Activated T-helper 17 cell treated with anti-CD3 and anti-CD28 coated beads, Interleukin-2, amount 50 U/mL, for 72 hours (primary cell): ENCODE measurements at regions not wholly inside any gene's neighbourhood (a gene's known extent, or its start where the extent isn't known, plus 50 kb on each side); places are given as distances from the start of the nearest gene placed in this dataset.
"Not testable (repeated sequence)": the region's sequence is repeated elsewhere in the genome, so short reads cannot be mapped to it uniquely, and the experiment has no call there.

ENCODE experiments used
- ATAC-seq: fragments of 150-1000 bp; cut with Tn5 transposase; replicated peaks from 2 replicates; pipeline ENCODE4 v1.10.0; 2021; ENCODE audit warnings: mild to moderate bottlenecking, moderate library complexity
- H3K27ac Mint-ChIP-seq: one replicate; pipeline ENCODE4 v1.8.0; 2022; ENCODE audit warnings: mixed read lengths
- H3K27me3 Mint-ChIP-seq: one replicate; pipeline ENCODE4 v1.8.0; 2022; ENCODE audit warnings: mixed read lengths
- H3K36me3 Mint-ChIP-seq: one replicate; pipeline ENCODE4 v1.8.0; 2022; ENCODE audit warnings: low read depth, mild to moderate bottlenecking, mixed read lengths
- H3K4me1 Mint-ChIP-seq: one replicate; pipeline ENCODE4 v1.8.0; 2022; ENCODE audit warnings: mixed read lengths
- H3K4me3 Mint-ChIP-seq: one replicate; pipeline ENCODE4 v1.8.0; 2022; ENCODE audit warnings: mild to moderate bottlenecking, mixed read lengths
- H3K9me3 Mint-ChIP-seq: one replicate; pipeline ENCODE4 v1.8.0; 2022; ENCODE audit warnings: mixed read lengths

- ATAC-seq, H3K4me1 Mint-ChIP-seq, H3K27ac Mint-ChIP-seq, H3K36me3 Mint-ChIP-seq, H3K4me3 Mint-ChIP-seq, H3K27me3 Mint-ChIP-seq: not testable (repeated sequence)
- peaks cover 10% of the 10 kb centered on the region for H3K9me3 Mint-ChIP-seq
Observed at GRCh38 chr5:174471528-174471927, 252.9 kb upstream of the MSX2 start.

- no peaks in the 10 kb centered on the region for H3K4me1 Mint-ChIP-seq
- no peak overlapping the region for H3K27ac Mint-ChIP-seq
- peaks cover 10% of the 10 kb centered on the region for H3K9me3 Mint-ChIP-seq
- H3K27me3 Mint-ChIP-seq = no peaks in the 10 kb centered on the region
- H3K36me3 Mint-ChIP-seq = no peaks in the 10 kb centered on the region
- no peak for ATAC-seq
- no peak overlapping the region for H3K4me3 Mint-ChIP-seq
Observed at GRCh38 chr5:174472956-174473355, 251.4 kb upstream of the MSX2 start.

- not testable (repeated sequence) for H3K4me3 Mint-ChIP-seq, H3K4me1 Mint-ChIP-seq, ATAC-seq, H3K36me3 Mint-ChIP-seq, H3K27ac Mint-ChIP-seq, H3K27me3 Mint-ChIP-seq
- H3K9me3 Mint-ChIP-seq = peaks cover 10% of the 10 kb centered on the region
Observed at GRCh38 chr5:174476001-174476400, 248.4 kb upstream of the MSX2 start.

- H3K4me3 Mint-ChIP-seq = no peak overlapping the region
- peaks cover 9% of the 10 kb centered on the region for H3K9me3 Mint-ChIP-seq
- no peak for ATAC-seq
- H3K36me3 Mint-ChIP-seq = no peaks in the 10 kb centered on the region
- no peaks in the 10 kb centered on the region for H3K27me3 Mint-ChIP-seq
- H3K4me1 Mint-ChIP-seq = no peaks in the 10 kb centered on the region
- no peak overlapping the region for H3K27ac Mint-ChIP-seq
Observed at GRCh38 chr5:174479325-174479724, 245.1 kb upstream of the MSX2 start.

- Mint-ChIP-seq H3K36me3 (no peaks in the 10 kb centered on the region), H3K4me1 (no peaks in the 10 kb centered on the region), H3K27me3 (peaks cover 3% of the 10 kb centered on the region), H3K4me3 (no peak overlapping the region), H3K27ac (no peak overlapping the region), H3K9me3 (no peaks in the 10 kb centered on the region)
- ATAC-seq = no peak
Observed at GRCh38 chr5:174481737-174482136, 242.6 kb upstream of the MSX2 start.

GRCh38 chr5:174482607-174483024, 241.8 kb upstream of the MSX2 start:
- no peak for ATAC-seq
- Mint-ChIP-seq H3K36me3 (no peaks in the 10 kb centered on the region), H3K9me3 (no peaks in the 10 kb centered on the region), H3K27me3 (peaks cover 10% of the 10 kb centered on the region), H3K27ac (no peak overlapping the region), H3K4me1 (no peaks in the 10 kb centered on the region), H3K4me3 (no peak overlapping the region)

GRCh38 chr5:174483411-174483810, 241.0 kb upstream of the MSX2 start:
- H3K27ac Mint-ChIP-seq = no peak overlapping the region
- H3K36me3 Mint-ChIP-seq = no peaks in the 10 kb centered on the region
- H3K4me1 Mint-ChIP-seq = no peaks in the 10 kb centered on the region
- peaks cover 12% of the 10 kb centered on the region for H3K27me3 Mint-ChIP-seq
- ATAC-seq = no peak
- H3K4me3 Mint-ChIP-seq = no peak overlapping the region
- H3K9me3 Mint-ChIP-seq = no peaks in the 10 kb centered on the region

- peaks cover 12% of the 10 kb centered on the region for H3K27me3 Mint-ChIP-seq
- peaks cover 5% of the 10 kb centered on the region for H3K9me3 Mint-ChIP-seq
- no peak for ATAC-seq
- no peak overlapping the region for H3K4me3 Mint-ChIP-seq
- no peaks in the 10 kb centered on the region for H3K4me1 Mint-ChIP-seq
- no peaks in the 10 kb centered on the region for H3K36me3 Mint-ChIP-seq
- no peak overlapping the region for H3K27ac Mint-ChIP-seq
Observed at GRCh38 chr5:174489215-174489614, 235.2 kb upstream of the MSX2 start.

- H3K27ac Mint-ChIP-seq = no peak overlapping the region
- no peak for ATAC-seq
- peaks cover 12% of the 10 kb centered on the region for H3K27me3 Mint-ChIP-seq
- no peaks in the 10 kb centered on the region for H3K4me1 Mint-ChIP-seq
- peaks cover 5% of the 10 kb centered on the region for H3K9me3 Mint-ChIP-seq
- H3K4me3 Mint-ChIP-seq = no peak overlapping the region
- no peaks in the 10 kb centered on the region for H3K36me3 Mint-ChIP-seq
Observed at GRCh38 chr5:174489920-174490597, 234.3 kb upstream of the MSX2 start.

GRCh38 chr5:174490728-174491127, 233.7 kb upstream of the MSX2 start:
- Mint-ChIP-seq H3K36me3 (no peaks in the 10 kb centered on the region), H3K27ac (no peak overlapping the region), H3K27me3 (peaks cover 12% of the 10 kb centered on the region), H3K4me3 (no peak overlapping the region), H3K4me1 (no peaks in the 10 kb centered on the region), H3K9me3 (peaks cover 5% of the 10 kb centered on the region)
- no peak for ATAC-seq

GRCh38 chr5:174491265-174491664, 233.1 kb upstream of the MSX2 start:
- no peak for ATAC-seq
- no peak overlapping the region for H3K27ac Mint-ChIP-seq
- H3K4me3 Mint-ChIP-seq = no peak overlapping the region
- no peaks in the 10 kb centered on the region for H3K4me1 Mint-ChIP-seq
- H3K36me3 Mint-ChIP-seq = no peaks in the 10 kb centered on the region
- H3K9me3 Mint-ChIP-seq = peaks cover 5% of the 10 kb centered on the region
- peaks cover 11% of the 10 kb centered on the region for H3K27me3 Mint-ChIP-seq

GRCh38 chr5:174491761-174492350, 232.5 kb upstream of the MSX2 start:
- Mint-ChIP-seq H3K36me3 (no peaks in the 10 kb centered on the region), H3K27me3 (peaks cover 8% of the 10 kb centered on the region), H3K9me3 (peaks cover 5% of the 10 kb centered on the region), H3K27ac (no peak overlapping the region), H3K4me1 (no peaks in the 10 kb centered on the region), H3K4me3 (no peak overlapping the region)
- ATAC-seq = no peak

- ATAC-seq = no peak
- Mint-ChIP-seq H3K36me3 (no peaks in the 10 kb centered on the region), H3K27me3 (no peaks in the 10 kb centered on the region), H3K9me3 (peaks cover 11% of the 10 kb centered on the region), H3K27ac (no peak overlapping the region), H3K4me1 (no peaks in the 10 kb centered on the region), H3K4me3 (no peak overlapping the region)
Observed at GRCh38 chr5:174493530-174493929, 230.9 kb upstream of the MSX2 start.

- H3K4me1 Mint-ChIP-seq, H3K4me3 Mint-ChIP-seq, ATAC-seq, H3K27ac Mint-ChIP-seq, H3K36me3 Mint-ChIP-seq, H3K27me3 Mint-ChIP-seq: not testable (repeated sequence)
- peaks cover 20% of the 10 kb centered on the region for H3K9me3 Mint-ChIP-seq
Observed at GRCh38 chr5:174497939-174498338, 226.4 kb upstream of the MSX2 start.

- not testable (repeated sequence) for H3K27ac Mint-ChIP-seq, H3K4me3 Mint-ChIP-seq, ATAC-seq, H3K4me1 Mint-ChIP-seq, H3K36me3 Mint-ChIP-seq, H3K27me3 Mint-ChIP-seq
- peaks cover 20% of the 10 kb centered on the region for H3K9me3 Mint-ChIP-seq
Observed at GRCh38 chr5:174498575-174498974, 225.8 kb upstream of the MSX2 start.
